GM12873 (cell line): ENCODE measurements at regions not wholly inside any gene's neighbourhood (a gene's known extent, or its start where the extent isn't known, plus 50 kb on each side); places are given as distances from the start of the nearest gene placed in this dataset.

Experiments used
- TF ChIP-seq, protein P1 (sequence below): IDR thresholded peaks from 2 replicates; pipeline ENCODE4 v1.5.1; 2012; ENCODE audit warnings: low read depth, mild to moderate bottlenecking, moderate library complexity, low read length, control low read depth; ENCODE audit not compliant: insufficient read depth; ENCODE audit errors: missing control alignments

DNA sequence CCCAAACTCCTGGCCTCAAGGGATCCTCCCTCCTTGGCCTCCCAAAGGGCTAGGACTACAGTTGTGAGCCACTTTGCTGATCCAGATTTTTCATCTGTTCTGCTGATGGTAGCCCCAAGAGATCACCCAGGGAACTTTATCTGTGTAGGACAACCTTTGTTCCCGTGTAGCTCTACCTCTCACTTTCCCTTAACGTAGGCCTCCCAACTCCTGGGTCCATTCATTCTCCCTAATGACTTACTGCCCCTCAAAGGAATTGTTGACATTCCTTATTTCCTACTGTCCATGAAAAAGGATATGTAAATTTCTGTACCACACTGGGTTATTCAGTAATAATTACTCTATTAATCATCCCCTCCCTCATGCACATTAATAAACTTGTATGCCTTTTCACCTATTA, 51.0 kb upstream of the PHF24 start:
- TF ChIP-seq, protein P1, sequence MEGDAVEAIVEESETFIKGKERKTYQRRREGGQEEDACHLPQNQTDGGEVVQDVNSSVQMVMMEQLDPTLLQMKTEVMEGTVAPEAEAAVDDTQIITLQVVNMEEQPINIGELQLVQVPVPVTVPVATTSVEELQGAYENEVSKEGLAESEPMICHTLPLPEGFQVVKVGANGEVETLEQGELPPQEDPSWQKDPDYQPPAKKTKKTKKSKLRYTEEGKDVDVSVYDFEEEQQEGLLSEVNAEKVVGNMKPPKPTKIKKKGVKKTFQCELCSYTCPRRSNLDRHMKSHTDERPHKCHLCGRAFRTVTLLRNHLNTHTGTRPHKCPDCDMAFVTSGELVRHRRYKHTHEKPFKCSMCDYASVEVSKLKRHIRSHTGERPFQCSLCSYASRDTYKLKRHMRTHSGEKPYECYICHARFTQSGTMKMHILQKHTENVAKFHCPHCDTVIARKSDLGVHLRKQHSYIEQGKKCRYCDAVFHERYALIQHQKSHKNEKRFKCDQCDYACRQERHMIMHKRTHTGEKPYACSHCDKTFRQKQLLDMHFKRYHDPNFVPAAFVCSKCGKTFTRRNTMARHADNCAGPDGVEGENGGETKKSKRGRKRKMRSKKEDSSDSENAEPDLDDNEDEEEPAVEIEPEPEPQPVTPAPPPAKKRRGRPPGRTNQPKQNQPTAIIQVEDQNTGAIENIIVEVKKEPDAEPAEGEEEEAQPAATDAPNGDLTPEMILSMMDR = no peak

DNA sequence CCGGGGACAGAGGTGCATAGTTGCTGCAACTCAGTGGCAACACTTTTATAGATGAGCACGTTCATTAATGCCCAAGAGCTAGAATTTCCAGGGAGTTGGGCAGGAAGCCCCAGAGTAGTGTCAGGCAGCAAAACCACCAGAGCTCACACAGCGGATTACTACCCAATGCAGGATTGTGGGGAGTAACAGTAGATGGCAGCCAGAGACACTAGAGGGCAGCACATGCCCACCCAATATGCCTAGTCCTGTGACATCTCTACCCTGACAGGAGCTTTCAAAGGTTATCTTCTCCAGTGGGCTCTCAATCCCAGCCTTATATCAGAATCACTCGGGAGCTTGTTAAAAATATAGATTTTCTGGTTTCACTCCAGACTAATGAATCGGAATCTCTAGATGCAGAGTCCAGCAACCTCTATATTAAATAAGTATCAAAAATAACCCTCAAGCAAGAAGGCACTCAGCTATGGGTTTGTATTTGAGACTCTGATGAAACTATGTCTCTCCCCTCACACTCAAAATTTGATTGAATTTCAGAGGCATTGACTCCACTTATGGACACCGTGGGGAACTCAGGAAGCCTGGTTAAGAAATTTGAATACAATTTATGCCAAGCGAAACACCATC, 58.4 kb upstream of the PHF24 start:
- TF ChIP-seq, protein P1 = peak; percentile 93

DNA sequence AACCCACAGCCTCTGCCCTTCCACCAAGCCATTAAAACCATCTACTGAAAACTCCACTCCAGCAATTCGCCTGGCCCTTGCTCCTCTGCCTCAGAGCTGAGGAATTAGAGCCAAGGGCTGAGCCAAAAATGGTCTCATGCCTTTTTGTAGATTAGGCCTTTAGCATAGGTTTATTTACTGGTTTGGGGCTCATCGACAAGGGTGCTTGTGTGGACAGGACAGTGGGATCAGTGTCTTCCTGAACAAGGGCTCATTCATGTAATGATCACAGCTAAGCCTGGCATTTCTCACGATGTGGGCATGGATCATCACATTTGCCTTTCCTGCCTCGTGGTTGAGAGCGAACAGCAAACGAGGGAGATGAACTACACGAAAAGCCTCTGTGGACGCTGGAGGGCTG, 59.2 kb upstream of the PHF24 start:
- TF ChIP-seq, protein P1 = peak; percentile 1

DNA sequence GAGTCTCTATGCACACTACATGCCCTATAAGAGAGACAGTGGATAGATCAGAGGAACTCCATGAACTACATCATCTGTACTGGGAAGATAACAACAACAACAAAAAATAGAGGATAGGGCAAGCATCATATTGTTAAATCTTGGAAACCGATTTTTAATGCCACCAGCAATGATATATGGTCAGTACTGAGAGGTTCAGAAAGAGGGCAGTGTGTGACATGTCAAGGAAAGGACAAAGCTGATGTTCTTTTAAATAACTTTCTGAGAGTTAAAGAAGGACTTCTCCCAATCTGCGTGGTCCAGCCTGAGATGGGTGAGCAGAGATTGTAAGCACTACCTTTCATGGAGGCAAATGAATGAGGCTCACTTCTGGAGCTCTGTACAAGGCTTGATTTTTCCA, 62.0 kb upstream of the PHF24 start:
- TF ChIP-seq, protein P1 = no peak

DNA sequence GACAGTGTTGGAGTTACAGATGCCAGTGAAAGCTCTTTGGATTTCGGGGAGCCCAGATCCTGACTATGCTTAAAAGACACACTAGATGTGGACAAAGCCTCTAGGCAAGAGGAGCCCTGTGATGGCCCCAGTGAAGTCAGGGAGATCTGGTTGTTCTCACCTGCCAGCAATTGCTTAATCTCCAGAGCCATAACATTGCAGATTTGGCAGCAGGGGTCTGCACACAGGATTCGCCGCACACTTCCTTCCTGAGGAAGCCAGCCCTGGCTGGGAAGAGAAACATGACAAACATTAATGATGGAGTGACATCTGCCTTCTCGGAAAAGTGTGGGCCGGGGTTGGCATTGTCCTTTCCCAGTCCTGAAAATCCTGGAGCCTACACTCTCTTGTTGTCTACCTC, 65.2 kb upstream of the PHF24 start:
- TF ChIP-seq, protein P1 = no peak

DNA sequence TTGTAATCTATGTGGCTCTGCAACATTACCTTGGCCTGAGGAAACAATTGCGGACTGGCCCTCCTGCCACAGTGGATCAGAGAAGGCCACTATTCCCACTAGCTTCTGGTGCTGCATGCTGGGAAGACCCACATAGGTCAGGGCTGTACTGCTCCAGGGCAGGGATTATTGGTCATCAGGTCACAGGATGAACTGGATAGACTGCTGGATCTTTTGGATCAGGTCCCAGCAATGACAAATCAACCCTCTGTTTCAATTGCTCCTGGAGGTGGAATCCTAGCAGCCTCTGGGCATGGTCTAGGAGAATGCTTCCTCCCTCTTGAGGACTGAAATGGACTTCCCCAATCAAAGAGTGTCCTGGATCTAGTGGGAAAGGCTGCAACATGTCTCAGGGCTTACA, 66.7 kb upstream of the PHF24 start:
- TF ChIP-seq, protein P1 = no peak

DNA sequence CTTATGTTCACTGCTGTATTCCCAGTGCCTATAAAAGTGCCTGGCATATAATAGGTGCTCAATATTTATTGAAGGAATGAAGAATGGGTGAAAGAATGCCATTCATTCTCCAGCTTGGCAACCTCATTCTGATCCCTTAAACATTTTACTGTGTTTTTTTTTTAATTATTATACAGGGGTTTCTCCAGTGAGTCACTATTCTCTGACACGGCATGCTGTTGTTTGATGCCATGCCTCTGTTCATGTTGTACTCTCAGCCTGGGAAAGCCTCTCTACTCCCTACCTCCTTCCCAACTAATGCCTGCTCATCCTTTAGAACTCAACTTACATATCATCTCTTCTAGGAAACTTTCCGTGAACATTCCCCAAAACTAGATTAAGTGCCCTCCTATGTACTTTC, 70.2 kb upstream of the PHF24 start:
- TF ChIP-seq, protein P1 = no peak
